Left hindlimb (tissue), 1 donor: ENCODE measurements at regions not wholly inside any gene's neighbourhood (a gene's known extent, or its start where the extent isn't known, plus 50 kb on each side); places are given as distances from the start of the nearest gene placed in this dataset.
"Not testable (repeated sequence)": the region's sequence is repeated elsewhere in the genome, so short reads cannot be mapped to it uniquely, and the experiment has no call there.

ENCODE experiments used
- DNase-seq: peaks from one replicate; pipeline ENCODE4 v3.0.0-alpha.2; 2018

GRCh38 chr6:21710908-21711627, 117.5 kb downstream of the SOX4 start:
- DNase-seq: no peak

GRCh38 chr6:21712213-21712612, 118.7 kb downstream of the SOX4 start:
- DNase-seq: no peak

- DNase-seq: no peak
Measured at GRCh38 chr6:21713481-21713880, 119.9 kb downstream of the SOX4 start.

DNA sequence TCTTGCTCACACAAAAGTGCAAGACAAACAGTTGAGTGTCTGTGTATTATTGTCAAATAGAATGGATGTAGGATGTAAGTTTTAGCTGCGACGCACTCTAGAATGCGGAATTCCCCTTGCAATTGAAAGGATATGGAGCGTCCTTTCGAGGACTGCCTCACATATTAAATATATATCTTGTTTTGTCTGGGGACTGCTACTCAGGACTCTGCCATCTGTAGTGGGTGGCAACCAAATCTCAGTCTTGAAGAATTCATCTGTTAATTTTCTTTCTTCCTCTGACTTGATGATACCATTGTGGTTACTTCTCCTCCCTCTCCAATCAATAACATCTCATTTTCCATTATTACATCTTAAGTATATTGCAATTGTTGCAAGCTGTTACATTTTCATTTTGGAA, 121.6 kb downstream of the SOX4 start:
- DNase-seq: no peak

- DNase-seq: no peak
Measured at GRCh38 chr6:21722510-21722909, 129.0 kb downstream of the SOX4 start.

GRCh38 chr6:21726676-21727075, 133.1 kb downstream of the SOX4 start:
- no peak for DNase-seq

GRCh38 chr6:21728141-21728540, 134.6 kb downstream of the SOX4 start:
- DNase-seq: no peak

- DNase-seq: no peak
Measured at GRCh38 chr6:21729431-21729830, 135.9 kb downstream of the SOX4 start.

DNA sequence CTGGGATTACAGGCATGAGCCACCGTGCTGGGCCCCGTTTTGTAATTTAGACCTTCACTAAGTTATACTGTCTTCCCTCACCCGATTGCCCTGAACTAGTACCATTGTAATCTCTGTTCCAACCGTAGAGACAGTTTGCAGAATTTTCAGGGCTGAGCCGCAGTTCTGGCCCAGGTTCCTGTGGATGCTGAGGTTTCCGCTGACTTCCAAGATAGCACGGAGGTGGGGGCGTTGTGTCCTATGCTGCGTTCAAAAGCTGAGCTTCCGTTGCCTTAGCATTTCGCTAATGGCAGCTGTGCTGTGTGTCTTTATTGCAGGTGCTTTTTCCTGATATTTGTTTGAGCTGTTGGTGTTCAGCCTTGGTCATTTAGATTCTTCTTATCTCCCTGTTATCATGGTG, 137.0 kb downstream of the SOX4 start:
- DNase-seq: no peak

DNA sequence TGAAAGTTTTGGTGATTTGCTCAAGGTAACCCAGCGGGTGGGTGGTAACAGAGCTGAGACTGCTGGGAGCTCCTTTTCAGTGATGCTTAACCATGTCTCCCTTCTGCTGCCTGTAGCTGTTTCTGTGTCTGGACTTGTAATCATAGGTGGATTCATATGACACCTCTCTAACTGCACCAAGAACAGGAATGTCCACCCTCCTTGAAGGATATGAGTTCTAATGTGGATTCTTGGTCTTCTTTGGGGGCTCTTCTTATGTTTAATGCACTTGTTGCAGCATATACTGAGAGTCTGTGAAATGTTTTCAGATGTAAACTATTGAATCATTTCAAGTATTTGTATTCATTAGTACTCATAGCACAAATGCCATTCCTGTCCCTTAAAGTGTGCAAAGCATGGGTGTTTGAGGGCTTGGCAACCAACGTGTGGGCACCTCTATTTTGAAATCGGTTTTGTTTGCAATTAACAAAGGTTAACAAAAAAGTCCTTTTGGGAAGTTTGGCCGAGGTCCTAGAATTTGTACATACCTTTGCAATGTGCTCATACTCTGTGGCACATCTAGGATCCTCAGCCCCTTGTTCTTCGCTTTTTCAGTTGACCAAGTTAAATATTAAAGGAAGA, 138.0 kb downstream of the SOX4 start:
- DNase-seq: no peak

- not testable (repeated sequence) for DNase-seq
Measured at GRCh38 chr6:21732032-21732730, 138.6 kb downstream of the SOX4 start.

DNA sequence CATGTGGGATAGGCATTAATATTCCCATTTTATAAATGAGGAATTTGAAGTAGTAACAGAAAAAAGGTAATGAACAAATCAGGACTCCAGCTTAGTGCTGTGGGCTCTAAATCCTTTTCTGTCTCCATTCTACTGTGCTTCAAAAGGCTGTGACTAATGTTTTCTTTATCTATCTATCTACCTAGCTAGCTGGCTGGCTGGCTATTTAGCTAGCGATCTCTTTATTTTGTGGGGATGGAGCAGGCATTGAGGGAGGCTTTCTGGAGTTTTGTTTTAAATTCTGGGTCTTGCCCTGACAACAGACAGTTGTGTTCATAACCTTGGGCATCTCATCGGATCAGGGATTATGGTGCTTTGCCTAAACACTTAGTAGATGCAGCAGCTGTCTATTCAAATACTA, 139.2 kb downstream of the SOX4 start:
- DNase-seq: no peak

DNA sequence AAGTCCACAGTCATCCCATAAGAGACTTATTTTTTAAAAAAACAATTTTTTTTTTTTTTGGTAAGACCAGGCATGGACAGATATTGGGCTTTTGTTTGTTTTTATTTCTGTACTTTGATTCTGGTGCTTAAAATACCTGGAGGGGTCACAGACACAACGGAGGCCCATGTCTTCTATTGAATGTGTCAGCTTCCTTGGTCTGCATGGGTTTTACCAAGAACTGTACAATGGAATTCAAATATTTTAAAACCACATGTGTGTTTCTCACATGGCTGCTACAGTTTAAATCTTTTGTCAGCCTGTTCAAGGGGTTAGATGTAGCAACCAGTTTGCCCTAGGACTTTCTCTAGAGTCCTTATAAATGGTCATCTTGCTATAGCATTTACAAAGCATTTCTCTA, 139.8 kb downstream of the SOX4 start:
- DNase-seq: no peak

- DNase-seq: no peak
Measured at GRCh38 chr6:21734204-21734603, 140.7 kb downstream of the SOX4 start.

DNA sequence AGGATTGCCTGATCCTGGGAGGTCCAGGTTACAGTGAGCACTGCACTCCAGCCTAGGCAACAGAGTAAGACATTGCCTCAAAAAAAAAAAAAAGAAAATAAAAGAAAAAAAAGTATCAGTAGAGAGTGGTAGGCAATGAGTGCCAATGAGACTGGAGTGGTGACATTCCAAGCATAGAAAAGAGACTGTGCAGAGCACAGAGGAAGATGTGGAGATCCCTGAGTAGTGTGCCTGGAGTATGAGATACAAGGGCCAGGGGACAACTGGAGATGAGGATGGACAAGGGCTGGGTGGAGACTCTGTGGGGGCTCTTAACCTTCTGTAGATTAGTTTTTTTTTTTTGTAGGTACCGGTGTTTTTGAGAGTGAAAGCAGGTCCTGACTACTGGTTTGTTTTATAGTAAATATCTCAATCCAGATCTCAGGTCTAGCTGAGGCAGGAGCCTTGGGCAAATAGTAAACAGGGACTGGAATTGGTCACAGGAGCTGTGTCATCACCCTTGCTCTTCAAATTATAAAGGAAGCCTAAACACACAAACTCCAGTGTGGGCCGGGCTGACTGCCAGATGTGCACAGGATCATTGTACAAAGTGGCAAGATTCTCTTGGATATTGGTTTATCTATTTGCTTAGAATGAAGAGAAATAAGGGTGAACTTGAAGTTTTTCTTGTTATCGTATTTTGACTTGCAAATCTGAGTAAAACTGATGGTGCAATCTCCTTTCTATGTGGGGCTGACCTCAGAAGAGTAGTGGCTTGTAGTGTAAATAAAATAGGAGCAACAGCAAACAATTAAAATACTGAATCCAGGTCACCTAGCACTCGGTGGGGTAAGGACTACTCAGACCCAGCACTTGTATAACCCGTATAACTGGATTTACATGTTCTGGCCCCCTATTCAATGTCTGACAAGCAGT, 144.9 kb downstream of the SOX4 start:
- DNase-seq: no peak

- DNase-seq: no peak
Measured at GRCh38 chr6:21739241-21739640, 145.7 kb downstream of the SOX4 start.

- no peak for DNase-seq
Measured at GRCh38 chr6:21739838-21740237, 146.3 kb downstream of the SOX4 start.

DNA sequence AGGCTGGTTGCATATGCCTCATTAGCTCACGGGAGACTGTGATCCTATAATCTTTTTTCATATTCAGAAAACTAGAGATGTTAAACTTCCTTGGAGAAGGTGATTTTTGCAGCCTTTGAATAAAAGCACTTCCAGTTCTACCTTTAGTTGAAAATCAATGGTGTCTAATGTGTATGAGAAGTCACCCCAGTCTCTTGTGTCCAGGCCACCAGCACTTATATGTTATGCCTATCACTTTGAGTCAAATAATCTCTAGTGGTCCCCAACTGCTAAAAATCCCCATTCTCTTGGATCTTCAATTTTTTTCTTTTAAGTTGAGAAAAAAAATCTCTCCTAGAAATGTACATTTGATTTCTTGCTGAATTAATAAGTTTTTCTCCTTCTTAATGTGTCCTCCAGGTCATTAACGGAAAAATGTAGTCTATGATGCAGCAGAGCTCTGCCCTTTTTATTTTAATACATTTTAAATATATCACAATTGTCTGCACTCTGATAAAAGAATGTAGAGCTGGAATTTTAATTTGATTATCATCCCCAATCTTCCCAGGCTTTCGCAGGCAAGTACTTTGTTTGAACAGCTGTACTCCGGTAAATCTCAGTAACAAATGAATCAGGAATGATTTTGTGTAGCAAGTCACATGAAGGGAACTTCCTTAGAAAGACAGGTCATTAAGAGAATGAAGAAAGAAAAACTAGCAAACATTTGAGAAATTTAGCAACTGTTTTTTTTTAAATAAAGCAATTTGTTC, 147.0 kb downstream of the SOX4 start:
- DNase-seq: no peak

- DNase-seq: no peak
Measured at GRCh38 chr6:21741221-21742109, 147.9 kb downstream of the SOX4 start.

DNA sequence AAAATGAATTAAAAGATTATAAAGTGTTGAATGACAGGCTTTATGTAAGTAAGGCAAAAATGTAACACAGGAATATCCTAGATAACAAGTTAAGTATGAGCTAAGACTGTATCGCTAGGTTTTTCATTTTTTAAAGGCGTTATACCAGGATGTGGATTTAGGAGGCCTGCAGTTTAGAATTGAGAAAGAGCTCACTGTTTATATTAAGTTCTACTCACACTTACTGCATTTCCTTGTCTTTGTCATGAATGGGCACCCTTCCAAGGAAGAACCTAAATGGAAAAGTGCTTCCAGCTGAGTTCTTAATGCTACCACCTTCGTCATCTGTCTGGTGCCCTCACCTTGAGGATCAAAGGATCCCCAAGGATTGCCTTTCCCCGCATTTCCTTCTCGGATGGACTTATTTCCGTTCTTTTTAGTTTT, 148.7 kb downstream of the SOX4 start:
- DNase-seq: no peak

- DNase-seq: no peak
Measured at GRCh38 chr6:21744331-21744730, 150.8 kb downstream of the SOX4 start.
